HuH-7 (cell line): ENCODE measurements at regions not wholly inside any gene's neighbourhood (a gene's known extent, or its start where the extent isn't known, plus 50 kb on each side); places are given as distances from the start of the nearest gene placed in this dataset.
"Not testable (repeated sequence)": the region's sequence is repeated elsewhere in the genome, so short reads cannot be mapped to it uniquely, and the experiment has no call there.

ENCODE experiments used
- DNase-seq: peaks from one replicate; pipeline ENCODE4 v3.0.0; 2011; ENCODE audit warnings: low spot score

DNA sequence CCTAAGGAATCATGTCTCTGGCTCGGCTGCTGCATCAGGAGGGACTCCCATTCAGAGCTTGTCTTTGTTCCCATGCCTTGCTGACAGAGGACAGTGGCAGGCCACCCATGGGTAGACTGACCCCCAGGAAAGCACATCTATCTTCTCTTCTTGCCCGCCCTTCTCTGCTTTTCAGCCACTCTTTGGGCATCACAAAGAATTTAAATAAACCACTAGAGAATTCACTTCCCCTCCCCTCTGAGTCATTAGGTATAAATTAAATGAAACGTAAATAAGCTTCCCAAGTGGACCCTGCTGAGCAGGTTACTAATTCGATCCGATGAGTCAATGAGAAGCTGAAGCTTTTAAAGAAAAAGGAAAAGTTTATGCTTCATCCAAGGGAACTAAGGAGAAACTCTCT, 97.0 kb downstream of the DRD1 start:
- no peak for DNase-seq

DNA sequence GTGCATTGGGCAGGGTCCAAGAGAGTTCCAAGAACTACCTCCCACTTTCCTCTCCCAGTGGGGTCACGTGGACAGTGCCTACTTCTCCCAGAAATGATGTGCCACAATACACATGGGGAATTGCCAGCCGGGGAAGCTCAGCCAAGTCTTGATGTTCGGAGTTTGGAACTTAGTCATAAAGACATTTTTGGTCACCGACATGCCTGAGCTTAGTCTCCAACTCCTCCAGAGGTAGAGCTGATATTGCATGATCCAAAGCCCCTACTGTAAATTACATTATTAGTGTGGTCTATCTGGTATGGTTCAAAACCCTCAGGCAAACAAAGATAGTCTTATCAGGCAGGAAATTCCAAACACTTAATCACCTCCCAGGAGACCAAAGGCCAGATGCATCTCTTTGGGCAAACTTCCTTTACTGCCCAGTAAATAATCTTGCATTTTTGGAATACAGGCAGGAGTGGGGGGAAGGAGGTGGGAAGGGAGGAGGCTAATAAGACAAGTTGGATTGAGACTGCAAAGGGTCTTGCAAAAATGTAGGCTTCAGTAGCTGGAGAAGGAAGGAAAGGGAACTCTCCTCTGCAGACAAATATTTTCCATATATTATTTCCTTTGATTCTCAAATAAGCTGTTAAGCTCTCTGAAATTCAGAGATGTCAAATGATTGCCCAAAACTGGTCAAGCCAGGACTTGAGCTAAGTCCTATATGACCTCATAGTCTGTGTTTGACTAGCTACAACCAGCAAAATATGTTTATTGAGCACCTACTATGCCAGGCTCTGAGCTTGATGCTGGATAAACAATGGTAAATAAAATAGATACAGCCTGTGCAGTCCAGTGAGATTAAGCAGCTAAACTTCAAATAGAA, 99.4 kb downstream of the DRD1 start:
- no peak for DNase-seq

DNA sequence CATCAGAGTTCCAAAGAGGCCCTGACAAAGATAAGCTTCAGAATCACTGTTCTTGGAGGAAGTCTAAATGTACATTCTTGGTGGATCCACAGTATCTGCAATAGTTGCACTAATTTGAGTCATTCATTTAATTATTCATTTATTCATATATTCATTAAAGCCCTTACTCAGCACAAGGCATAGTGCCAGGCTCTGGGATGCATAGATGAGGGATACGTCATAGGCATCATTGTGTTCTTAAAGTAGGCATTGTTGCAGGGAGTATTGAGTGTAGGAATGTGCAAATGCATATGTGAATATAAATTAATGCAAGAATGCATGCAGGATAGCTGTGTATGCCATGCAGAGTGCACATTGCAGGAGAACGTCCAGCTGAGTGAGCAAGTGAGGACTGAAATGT, 100.7 kb downstream of the DRD1 start:
- DNase-seq: no peak

DNA sequence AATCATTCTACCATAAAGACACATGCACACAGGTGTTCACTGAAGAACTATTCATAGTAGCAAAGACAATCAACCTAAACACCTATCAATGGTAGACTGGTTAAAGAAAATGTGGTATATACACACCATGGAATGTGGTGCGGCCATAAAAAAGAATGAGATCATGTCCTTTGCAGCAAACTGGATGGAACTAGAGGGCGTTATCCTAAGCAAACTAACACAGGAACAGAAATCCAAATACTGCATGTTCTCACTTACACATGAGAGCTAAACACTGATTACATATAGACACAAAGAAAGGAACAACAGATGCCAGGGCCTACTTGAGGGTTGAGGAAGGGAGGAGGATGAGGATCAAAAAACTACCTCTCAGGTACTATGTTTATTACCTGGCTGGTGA, 103.8 kb downstream of the DRD1 start:
- no peak for DNase-seq

DNA sequence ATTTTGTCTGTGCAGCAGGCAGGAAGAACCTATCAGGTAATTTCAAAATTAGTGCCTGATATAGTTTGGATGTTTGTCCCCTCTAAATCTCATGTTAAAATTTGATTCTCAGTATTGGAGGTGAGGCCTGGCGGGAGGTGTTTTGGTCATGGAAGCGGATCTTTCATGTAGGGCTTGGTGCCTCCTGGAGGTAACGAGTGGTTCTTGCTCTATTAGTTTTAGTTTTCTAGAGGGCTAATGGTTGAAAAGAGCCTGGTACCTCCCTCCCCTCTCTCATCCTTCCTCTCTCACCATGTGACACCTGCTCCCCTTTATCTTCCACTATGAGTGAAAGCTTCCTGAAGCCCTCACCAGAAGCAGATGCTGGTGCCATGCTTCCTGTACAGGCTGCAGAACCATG, 106.3 kb downstream of the DRD1 start:
- no peak for DNase-seq

DNA sequence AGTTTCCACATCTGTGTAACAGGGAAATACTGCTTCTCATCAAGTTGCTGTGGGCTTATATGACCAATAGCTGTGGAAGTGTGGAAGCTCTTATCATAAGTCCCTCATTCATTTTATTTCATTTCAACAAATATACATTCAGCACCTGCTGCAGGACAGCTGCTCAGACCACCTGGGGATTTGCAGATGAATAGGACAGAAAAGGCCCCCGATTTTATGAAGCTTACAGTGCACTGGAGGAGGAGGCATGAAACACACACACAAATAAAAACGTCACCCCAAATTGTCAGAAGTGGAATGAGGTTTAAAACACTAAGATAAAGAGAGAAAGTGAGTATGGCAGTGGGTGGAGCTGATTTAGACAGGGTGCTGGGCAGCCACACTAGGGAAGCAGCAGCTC, 107.2 kb downstream of the DRD1 start:
- no peak for DNase-seq

DNA sequence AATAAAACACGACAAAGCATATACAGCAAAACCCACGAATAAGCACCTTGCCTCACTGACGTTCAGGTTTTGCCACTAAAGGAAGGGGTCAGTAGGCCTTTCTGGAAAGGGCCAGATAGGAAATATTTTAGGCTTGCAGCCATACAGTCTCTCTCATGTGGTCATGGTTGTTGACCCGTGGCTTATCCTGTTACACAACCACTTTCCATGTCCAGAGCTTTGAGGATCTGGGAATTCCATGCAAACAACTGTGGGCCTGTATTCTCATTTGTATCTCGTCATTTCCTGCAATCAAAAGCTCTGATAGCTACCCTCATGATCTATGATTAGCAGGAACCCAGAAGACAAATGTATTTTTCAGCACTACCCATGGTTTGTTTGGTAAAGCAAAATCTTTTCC, 108.3 kb downstream of the DRD1 start:
- no peak for DNase-seq

DNA sequence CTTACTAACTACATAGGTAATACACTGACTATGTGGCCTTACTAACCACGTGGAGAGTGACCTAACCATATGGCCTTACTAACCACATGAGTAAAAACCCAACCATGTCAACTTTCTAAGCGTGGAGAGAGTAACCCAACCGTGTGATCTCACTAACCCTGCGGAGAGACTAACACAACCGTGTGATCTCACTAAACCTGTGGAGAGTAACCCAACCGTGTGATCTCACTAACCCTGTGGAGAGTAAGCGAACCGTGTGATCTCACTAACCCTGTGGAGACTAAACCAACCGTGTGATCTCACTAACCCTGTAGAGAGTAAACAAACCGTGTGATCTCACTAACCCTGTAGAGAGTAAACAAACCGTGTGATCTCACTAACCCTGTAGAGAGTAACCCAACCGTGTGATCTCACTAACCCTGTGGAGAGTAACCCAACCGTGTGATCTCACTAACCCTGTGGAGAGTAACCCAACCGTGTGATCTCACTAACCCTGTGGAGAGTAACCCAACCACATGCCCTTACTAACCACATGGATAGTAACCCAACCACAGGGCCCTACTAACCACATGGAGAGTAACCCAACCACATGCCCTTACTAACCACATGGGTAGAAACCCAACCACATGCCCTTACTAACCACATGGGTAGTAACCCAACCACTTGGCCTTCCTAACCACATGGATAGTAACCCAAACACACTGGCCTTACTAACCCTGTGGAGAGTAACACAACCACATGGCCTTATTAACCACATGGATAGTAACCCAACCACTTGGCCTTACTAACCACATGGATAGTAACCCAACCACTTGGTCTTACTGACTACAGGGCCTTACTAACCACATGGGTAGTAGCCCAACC, 112.6 kb downstream of the DRD1 start:
- not testable (repeated sequence) for DNase-seq

DNA sequence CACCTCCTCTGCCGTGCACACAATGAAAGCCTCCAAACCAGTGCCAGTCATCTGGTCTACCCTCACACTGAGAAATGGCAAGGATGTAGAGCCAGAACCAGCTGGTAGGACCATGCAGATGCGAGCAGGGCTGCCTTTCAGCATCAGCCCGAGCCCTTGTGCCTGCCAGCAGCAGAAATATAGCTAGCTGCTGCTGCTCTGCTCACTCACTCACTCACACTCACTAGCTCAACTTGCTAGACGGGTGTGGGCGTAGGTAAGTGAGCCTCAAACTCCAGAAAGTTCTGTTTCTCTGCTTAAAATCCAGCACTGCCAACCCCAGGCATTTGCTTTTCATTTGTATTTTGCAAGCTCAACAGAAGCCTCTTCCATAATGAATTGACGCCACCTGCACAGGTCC, 114.0 kb downstream of the DRD1 start:
- no peak for DNase-seq

DNA sequence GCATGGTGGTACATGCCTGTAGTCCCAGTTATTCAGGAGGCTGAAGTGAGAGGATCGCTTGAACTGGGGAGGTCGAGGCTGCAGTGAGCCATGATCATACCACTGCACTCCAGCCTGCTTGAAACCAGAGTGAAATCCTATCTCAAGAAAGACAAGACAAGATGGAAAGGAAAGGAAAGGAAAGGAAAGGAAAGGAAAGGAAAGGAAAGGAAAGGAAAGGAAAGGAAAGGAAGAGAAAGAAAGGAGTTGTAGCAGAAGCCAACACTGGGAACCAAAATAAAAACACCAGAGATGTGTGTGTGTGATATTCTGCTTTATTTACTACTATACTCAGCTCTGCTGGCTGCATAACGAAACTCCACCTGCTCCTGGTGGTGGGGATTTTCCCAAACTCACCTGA, 115.3 kb downstream of the DRD1 start:
- DNase-seq: no peak

DNA sequence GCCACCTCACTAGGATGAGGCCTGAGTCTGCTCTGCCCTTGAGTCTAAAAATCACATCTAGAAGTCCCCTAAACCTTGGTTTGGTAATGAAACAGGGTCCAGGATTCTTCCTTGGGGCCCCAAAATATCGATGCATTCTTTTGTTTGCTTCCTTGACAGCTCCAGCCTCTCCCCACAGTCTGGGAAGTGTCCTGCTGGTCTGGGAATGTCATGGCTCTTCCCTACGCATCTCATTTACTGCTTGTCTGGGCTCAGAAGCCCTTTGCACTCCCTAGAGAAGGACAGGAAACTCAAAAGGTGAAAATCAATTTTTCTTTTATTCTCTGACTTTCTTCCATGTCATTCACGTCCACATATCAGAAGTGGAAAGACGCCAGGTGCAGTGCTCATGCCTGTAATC, 115.8 kb downstream of the DRD1 start:
- DNase-seq: no peak

DNA sequence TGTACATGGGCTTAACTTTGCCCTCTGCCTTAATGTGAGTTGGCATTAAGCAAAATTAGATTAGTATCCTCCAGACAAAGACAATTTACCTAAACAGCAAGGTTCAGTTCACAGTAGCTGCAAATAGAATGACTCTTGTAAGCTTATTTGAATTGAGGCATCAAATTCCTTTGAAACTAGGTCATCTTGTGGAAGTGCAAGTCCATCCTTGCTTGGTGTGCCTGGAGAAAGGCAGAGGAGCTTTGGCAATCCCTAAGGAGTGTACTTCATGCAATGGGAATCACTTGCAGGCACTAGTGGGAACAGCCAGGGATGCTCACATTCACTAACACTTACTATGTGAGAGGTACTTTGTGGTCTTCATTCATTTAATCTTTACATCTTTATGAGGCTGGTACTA, 118.3 kb downstream of the DRD1 start:
- DNase-seq: no peak

DNA sequence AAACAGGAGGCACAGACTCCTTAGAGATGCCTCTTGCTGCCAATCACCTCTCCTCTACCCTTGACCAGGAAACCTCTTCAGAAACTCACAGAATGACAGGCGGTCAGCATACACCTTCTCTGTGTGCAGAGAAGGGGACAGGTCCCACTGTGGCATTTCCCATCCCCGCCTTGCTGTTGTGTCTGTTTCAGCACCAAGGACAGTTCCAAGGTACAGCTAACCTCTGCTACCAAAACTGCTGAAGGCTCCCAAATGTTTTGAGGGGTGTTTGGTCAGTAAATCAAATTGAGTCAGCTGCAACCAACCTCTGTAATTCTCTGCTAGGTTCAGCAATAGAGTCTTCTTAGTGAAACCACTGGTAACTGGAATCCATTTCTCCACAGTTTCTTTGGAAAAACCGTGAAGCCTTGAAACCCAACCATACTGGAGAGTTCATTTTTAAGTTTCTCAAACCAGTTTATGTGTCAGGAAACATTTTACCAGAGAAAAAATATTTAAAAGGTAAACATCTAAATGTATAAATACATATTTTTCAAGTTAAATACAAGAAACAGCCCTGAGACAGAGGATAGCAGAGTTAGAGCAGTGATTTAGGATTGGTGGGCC, 122.0 kb downstream of the DRD1 start:
- DNase-seq: peak; percentile 32

DNA sequence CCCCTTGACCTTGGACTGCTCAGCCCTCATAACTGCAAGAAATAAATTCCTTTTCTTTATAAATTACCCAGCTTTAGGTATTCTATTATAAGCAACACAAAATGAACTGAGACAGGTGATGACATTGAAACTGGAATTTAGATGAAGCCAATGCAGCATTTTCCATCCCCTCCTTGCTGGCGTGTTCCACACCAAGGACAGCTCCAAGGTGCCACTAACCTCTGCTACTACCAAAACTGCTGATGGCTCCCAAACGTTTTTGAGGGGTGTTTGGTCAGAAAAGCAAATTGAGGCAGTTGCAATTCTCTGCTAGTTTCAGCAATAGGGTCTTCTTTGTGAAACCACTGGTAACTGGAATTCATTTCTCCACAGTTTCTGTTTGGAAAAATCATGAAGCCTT, 124.8 kb downstream of the DRD1 start:
- DNase-seq: no peak

DNA sequence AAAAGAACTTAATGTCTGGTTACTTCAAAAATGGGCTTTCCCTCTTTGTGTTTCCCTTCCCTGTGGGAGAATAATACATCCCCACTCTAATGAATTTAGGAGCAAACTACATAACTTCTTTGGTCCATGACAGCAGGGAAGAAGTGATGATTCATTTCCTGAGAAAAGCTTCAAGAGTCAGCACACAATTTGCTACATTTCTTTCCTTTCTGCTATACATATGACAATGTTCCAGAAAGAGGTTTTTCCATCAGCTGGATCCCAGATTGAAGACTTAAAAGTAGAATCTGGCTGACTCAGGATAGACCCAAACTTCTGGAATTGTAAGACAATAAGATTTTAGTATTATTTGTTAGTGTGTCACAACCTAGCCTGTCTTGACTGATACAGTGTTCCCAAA, 126.1 kb downstream of the DRD1 start:
- DNase-seq: no peak

DNA sequence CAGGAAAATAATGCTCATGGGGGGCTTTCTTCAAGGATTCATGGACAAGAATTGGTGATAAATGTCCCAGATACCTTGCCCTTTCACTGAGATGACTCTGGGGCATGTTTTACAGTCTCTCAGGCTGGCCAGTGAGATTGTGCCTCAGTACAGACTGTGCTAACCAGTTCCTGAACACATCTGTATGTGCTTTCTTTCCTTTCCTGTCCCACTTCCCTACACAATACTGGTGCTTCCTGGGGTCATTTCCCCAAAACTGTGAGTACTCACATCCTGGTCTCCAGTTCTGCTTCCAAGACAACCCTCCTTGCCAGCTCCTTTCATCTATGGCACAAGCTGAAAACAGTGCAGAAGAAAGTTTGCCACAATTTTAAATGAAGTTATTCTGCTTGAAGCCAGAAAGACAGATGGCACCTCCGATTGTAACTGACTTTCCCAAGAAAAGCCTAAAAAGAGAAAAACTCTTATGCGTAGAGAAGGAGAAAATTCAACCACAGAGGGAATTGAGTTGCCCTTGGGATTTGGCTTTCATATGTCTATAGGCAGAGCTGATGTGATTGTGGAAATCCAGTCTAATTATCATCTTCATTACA, 134.7 kb downstream of the DRD1 start:
- DNase-seq: no peak

DNA sequence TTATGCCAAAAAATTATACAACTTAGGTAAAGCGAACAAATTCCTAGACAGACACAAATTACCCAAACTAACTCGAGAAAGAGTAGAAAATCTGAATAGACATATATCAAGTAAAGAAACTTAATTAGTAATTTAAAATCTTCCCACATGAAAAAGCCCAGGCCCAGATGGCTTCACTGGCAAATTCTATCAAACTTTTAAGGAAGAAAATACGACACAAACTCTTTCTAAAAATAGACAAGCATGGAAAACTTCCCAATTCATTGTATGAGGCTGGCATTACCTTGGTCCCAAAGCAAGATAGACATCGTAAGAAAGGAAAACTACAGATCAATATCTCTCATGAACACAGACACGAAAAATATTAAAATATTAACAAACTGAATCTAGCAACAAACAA, 135.3 kb downstream of the DRD1 start:
- no peak for DNase-seq

DNA sequence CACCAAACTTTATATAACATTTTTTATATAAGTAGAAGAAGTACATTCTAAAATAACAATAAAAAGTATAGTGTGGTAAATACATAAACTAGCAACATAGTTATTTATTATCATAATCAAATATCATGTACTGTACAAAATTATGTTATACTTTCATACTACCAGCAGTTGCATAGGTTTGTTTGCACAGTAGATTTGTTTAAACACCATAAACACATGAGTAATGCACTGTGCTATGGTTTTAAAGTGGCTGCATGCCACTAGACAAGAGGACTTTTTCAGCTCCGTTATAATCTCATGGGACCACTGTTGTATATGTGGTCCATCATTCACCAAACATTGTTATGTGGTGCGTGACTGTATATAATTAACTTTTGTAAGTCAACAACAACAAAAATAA, 137.6 kb downstream of the DRD1 start:
- DNase-seq: no peak

DNA sequence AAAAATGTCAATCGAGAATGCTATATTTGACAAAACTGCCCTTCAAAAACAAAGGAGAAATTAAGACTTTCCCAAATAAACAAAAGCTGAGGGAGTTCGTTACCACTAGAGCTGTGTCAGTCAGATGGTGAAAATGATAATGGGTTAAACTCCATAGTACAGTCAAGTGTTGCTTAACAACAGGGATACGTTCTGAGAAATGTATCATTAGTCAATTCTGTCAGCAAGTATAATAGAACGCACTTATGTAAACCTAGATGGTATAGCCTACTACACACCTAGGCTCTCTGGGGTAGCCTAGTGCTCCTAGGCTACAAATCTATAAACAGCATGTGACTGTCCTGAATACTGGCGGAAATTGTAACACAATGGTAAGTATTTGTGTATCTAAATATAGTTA, 138.7 kb downstream of the DRD1 start:
- DNase-seq: no peak

DNA sequence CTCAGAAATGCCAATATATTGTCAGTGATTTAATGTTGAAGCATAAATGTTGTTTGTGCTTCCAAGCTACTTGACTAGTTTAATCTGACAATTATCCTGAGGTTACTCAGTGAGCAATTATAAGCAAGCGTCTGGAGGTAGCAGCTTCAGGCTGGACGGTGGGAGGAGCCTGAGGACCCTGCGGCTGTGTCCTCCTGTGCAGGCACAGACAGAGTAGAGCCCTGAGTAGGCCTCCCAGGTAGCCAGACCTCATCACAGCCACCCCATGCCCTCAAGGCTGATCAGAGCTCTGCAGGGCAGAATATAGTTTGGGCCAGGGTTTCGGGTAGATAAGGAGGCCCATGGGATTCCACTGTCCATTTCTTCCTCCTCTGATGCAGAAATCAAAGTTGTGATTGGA, 153.6 kb downstream of the DRD1 start:
- no peak for DNase-seq

DNA sequence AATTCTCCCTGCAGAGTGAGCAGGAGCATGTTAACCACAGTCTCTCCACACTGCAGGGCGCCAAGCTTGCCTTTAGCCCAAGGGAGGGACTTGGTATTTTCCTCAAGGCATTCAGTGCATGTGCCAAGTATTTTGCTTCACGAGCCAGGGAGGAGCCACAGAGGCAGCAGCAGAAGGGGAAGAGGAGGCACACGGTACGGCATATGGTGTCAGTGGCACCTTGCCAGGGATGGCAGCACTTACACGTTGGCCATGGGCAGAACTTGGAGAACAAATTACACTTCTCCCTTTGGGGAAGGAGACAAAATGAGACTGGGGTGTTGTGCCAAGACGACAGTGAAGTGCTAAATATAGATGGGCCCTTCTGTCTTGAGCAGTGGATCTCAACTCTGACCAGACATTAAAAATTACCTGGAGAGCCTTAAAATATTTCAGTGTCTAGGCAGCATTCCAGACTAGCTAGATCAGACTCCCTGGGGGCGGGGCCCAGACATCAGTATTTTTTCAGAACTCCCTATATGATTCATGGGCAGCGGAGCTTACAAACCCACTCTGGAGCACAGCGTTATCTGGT, 155.8 kb downstream of the DRD1 start:
- DNase-seq: no peak

DNA sequence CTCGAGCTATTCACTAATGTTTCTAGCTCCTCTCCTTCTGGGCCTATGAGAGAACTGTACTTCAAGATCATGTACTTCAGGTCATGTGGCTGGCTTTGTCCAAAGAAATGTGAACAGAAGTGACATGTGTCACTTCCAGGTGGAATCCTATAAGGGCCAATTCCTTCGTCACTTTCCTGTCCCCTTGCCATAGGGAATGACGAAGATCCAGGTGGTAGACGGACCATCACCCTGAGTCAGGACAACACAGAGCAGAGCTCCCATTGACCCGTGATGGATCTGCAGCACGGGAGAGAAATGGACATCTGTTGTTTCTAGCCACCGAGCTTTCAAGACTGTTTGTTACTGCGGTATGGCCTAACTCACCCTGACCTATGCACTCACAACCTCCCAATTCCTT, 157.0 kb downstream of the DRD1 start:
- no peak for DNase-seq
